MV-4-11 (cell line): ENCODE measurements at regions not wholly inside any gene's neighbourhood (a gene's known extent, or its start where the extent isn't known, plus 50 kb on each side); places are given as distances from the start of the nearest gene placed in this dataset.
A peak's percentile ranks its signal among the peaks of the same experiment; 100 is the strongest.
"Not testable (repeated sequence)": the region's sequence is repeated elsewhere in the genome, so short reads cannot be mapped to it uniquely, and the experiment has no call there.

Experiments
- DNase-seq: peaks from one replicate; lab custom pipeline; 2025; lab: John Stamatoyannopoulos, UW

DNA sequence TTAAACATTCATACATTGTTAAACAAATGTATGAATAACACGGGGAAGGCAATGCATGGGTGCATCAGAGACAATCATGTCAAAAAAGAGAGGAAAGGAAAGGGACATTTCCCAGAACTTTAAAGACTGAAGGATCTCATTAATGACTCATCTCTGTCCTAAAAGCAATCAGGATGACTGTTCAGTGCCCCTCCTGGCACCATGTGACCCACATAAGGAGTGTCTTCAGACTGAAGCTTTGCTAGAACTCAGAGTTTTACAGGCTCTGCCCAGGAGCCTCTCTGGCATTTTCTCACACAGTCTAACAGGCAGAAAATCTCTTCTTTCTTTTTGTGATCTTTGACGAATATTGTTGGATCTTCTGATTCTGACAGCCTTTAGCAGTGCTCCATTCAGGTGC is 315.3 kb downstream of the OTUD1 start:
- no peak for DNase-seq

DNA sequence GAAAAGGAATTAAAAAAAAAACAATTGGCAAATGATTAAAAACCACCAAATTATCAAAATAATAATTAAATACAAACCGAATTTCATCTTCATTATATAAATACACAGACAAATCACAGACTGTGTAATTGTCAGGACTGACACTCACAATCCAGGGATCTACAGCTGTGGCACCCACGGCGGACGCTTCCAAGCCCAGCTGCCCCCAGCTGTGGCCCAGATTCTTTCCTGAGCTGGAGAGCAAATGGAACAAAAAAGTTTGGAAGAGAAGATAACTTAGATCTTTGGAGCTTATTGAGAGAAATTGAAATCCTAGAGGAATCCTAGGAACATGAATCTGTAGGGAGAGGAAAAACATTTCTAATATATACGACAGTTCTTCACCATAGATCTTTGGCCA is 316.1 kb downstream of the OTUD1 start:
- DNase-seq = no peak

DNA sequence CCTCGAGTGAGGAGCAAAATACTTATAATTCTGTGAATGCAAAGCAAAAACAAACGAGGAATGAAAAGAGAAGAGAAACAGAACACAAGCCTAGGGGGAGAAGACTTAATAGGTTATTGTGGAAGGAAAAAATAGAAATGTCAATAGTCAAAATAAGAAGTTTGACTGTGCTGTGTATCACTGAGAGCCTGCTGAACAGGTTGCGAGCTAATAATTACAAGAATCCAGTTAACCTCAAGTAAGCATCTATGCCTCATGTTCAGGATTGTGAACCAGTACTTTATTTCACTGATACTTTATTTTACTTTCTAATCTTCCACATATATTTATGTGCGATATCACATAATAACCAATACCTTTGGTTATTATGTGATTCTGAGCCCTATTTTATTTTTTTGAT is 316.7 kb downstream of the OTUD1 start:
- DNase-seq = no peak

DNA sequence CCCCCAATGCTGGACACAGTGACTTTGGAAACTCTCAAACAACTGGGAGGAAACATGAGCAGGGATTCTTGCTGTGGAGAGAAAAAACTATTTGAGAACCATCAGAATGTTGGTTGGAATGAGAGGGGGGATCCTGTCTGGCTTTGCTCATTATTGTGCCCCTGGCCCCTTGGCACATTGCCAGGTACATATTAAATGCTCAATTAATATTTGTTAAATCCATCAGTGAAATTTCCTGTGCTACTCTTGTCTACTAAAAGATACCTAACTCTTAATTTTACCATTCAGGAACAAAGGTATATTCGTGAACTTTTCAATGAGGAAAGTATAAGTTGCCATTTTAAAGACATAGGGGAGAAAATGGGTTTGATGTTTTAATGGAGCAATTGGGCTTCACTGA is 329.4 kb downstream of the OTUD1 start:
- DNase-seq = no peak

DNA sequence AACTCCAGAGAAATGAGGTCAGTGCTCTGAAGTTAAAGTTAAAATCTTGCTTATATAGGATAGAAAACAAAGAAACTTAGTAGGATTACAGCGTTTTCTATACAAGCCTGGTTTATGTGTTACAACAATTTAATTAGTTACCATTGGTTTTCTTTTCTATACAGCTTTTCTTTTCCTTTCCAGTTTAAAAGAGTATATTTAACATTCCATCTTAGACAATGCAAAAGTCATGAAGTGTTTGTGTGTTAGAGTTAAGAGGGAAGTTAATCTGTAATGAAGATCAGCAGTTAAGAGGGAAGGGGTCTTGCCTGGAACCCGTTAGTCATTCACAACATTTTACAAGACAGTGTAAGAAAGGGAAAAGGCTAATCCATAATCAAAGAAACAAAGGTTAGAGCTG is 338.3 kb downstream of the OTUD1 start:
- no peak for DNase-seq

DNA sequence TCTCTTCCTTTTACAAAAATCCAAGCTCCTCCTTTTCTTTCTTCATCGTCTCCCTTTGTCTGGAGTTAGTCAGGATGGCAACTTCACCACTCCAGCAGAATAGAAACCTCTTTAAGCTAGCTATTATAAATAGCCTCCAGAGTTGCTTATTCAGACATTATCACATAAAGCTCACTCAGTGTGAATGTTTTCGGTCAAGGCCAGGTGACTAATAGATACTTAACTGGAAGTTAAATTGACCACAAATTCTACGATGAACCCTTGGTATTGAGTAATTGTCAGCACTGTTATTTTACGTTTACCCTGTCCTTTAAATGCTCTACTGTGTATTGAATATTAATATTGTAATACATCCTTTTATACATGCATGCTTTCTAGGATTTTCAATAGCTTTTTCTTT is 340.4 kb downstream of the OTUD1 start:
- peak; percentile 38 for DNase-seq

DNA sequence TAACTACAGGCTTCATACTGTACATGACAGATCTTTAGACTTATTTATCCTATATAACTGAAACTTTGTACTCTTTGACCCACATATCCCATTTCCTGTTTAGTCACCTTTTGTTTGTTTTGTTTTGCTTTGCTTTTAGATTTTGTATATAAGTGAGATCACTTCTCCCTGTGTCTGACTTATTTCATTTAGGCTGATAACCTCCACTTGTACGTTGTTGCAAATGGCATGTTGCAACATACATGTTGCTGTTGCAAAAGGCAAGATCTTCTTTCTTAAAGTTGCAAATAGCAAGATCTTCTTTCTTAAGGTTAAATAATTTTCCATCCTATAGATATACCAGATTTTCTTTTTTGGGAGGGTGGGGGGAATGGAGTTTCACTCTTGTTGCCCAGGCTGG is 341.5 kb downstream of the OTUD1 start:
- peak; percentile 61 for DNase-seq

DNA sequence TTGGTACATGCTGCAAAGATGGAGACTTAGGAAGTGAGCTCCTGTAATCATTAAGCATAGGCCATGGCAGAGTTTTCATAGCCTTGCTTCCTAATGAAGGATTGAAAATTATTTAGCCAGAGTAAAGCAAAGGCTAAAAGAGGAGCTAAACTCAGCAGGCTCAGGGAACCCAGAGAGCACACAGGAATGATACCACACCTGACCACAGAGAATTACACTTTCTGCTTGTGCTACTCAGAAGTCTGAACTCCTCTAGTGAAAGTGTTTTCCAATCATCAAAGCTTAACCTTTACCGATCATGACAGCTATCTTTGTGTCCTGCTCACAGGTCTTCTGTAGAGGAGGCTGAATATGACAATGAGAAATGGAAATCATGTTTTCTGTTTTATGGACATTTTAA is 347.7 kb downstream of the OTUD1 start:
- DNase-seq = no peak

DNA sequence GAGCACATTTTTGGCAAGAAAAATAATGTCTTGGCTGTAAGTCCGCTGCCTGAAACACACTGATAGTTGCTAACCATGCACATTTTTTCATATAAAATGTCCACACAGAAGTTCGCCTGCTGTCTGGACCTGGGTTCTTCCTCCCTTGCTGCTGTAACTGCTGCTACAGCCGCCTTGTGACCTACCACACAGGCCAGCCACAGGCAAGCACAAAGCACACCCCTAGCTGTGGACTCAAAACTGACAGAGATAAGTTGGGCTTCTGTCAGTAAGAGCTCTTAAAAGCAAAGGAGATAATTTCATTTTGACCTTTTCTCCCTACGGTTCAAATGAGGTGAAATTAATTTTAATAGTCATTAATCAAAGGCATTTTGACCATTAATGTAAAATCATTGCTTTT is 354.7 kb downstream of the OTUD1 start:
- no peak for DNase-seq

DNA sequence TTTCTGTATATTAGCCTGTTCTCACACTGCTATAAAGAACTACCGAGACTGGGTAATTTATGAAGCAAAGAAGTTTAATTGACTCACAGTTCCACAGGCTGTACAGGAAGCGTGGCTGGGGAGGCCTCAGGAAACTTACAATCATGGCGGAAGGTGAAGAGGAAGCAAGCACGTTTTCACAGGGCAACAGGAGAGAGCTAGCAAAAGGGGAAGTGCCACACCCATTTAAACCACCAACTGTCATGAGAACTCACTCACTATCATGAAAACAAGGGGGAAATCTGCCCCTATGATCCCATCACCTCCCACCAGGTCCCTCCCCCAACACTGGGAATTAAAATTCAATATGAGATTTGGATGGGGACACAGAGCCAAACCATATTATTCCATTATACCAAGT is 358.6 kb downstream of the OTUD1 start:
- DNase-seq = peak; percentile 89

DNA sequence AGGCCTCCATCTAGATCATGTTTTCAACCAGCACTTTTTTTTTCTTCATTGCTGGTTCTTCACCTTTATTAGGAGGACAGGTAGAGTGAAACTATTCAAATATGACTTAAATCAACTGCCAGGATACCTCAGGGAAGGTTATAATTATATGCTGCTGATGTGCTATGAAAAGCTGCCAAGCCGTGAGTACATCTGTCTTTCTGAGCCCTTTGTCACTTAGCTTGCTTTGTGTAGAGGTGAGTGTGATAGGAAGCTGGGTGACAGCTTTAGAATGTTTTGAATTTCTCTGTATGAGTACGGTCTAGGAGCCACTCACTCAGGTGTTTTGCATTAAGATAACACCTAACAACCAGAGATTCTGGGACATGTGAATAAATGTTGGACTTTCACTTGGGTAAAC is 365.2 kb downstream of the OTUD1 start:
- no peak for DNase-seq

DNA sequence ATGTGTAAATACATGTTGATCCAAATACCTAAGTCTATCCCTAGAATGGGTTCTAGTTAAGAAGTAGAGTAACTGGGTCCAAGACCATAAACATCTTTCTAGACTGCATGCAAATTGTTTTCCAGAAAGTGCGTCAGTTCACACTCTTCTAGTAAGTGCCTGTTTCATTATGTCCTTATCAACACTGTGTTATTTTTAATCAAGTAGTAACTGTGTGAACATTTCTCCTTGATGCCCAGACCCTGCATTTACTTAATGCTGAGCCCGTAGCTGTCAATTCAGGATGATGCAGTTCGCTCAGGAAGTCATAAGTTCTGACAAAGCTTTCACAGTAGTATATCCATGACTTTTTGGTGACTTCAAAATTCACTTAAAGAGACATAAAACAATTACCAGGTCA is 374.8 kb downstream of the OTUD1 start:
- no peak for DNase-seq

DNA sequence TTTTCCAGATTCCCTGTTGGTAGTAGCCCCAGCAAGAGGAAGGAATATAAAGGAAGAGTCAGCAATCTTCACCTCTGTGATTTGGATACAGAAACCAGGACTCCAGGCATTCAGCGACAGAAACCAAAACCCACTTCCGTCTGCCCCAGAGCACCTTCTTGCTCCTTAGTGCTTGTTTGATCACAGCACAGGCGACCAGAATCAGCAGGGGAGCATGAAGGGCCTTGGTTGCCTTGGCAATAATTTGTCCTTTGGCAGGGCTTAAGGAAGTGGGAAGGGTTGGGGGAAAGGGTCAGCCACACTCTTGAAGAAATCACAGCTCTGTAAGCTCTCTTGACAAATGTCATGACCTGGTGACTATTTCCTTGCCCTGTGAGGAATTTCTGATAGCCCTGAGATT is 379.6 kb downstream of the OTUD1 start:
- no peak for DNase-seq

DNA sequence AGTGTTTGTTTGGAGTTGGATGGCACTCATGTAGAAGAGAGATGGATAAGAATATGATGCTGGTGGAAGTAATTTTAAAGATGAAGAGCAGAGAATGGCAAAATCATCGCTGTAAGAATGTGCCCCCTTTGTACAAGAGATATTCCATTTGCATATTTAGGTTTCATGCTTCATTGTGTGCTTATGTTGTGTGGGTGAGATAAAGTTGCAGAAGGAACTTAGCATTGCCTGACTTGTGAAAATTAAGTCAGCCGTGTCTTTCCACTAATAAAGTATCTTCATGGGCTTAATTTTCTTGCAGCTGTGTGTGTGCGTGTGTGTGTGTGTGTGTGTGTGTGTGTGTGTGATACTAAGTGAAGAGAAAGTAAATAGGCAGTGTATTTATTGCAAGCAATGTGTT is 381.9 kb downstream of the OTUD1 start:
- no peak for DNase-seq

DNA sequence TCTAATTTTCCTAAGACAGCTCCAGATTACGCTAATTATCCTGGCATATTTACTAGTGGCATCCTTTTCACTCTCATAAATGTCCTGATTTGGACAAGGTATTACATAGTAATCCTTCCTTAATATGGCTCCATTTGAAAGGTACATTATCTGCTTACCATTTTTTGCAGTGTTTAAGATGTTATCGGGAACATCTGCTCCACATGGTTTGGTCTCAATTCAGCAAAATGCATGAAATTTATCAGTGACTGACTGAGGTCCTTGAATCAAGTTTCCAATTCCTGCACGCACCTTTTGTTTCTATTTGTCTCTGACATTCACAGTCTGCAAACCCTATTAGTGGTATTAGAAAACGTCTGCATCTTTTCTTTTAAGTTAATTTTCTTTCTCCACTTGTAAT is 384.1 kb upstream of the KIAA1217 start:
- no peak for DNase-seq

DNA sequence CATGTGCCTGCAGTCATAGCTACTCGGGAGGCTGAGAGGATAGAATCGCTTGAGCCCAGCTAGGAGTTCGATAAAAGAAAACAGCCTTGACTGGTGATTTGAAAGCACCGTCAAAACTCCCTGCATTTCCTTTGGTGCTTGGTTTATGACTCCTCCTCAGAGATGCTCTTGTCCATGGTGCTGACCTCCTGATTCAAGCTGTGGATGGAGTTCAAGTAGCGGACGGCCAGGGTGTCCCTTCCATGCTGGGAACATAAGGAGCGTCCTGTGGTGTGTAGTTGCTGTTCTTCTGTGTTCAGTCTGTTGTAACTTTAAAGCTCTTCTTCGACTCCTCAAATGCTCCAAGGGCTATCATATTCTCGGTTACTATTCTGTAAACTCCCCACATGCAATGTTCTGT is 382.5 kb upstream of the KIAA1217 start:
- peak; percentile 29 for DNase-seq

DNA sequence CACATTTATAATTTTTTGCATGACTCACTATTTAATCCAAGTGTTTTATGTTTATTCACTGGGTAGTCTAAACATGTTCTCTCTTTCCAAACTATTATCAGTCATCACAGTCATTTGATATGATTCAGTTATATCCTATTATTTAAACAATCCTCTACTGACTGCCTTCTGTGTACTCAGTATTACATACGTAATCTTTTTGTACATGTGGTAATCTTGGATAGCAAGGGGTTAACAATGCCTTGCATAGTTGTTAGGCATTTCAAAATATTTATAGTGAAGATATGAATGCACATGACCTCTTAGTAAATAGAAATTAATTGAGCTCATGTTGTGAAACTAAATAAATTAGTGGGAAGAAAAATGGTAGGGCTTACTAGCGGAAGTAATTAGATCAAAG is 379.4 kb upstream of the KIAA1217 start:
- no peak for DNase-seq

DNA sequence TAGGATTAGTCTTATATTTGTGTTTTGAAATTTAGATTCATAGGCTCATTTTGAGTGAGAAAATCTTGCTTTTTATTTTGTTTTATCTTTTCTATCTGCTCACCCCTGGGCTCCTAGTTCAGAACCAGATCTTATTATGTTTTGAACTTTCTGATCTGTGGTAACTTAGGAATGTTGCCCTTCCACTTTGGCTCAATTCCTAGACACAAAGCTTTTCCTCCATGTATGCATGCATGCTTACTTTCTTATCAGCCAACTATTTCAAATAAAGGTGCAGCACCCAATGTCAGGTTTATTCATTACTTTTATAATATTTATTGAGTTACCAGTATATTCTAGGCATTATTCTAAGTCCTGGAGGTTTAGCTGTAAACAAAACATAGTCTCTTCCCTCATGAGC is 374.8 kb upstream of the KIAA1217 start:
- no peak for DNase-seq

DNA sequence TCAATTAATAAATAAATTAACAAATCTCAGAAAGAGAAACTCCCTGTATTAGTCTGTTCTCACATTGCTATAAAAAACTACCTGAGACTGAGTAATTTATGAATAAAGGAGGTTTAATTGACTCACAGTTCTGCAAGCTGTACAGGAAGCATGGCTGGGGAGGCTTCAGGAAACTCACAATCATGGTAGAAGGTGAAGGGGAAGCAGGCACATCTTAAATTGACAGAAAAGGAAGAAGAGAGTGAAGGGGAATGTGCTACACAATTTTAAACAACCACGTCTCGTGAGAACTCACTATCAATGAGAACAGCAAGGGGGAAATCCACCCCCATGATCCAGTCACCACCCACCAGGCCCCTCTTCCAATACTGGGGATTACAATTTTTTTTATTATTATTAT is 358.3 kb upstream of the KIAA1217 start:
- no peak for DNase-seq

DNA sequence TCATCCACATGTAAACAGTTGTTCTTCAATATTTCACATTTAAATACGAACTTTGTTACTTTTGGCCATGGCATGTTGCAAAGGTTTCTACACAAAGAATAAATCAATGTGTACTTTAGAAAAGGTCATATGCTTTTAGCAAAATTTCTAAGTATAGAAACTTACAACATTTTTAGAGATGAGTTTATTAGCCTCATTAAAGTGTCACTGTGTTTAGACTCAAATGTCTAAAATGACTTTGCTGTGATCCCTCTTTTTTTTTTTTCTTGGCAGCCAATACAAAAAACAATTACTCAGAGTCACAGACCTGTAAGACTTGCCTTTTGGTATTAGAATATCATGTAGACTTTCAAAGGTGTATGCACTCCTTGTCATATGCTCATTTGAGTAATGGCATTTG is 349.3 kb upstream of the KIAA1217 start:
- DNase-seq = no peak

DNA sequence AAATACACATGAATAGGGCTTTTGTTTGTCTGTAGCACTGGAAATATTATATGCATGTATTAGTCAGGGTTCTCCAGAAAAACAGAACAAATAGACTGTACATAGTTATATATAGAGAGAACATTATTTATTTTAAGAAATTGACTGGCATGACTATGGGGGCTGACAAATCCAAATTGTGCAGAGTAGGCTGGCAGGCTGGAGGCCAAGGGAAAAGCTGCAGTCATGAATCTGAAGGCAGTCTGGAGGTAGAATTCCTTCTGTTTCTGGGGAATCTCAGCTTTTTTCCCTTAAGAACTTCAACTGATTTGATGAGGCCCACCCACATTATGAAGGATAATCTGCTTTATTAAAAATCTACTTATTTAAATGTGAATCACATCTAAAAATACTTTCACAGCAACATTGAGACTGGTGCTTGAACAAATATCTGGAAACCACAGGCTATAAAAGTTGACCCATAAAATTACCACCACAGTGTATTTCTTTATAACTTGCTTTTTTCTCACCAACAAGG is 344.2 kb upstream of the KIAA1217 start:
- DNase-seq = no peak

DNA sequence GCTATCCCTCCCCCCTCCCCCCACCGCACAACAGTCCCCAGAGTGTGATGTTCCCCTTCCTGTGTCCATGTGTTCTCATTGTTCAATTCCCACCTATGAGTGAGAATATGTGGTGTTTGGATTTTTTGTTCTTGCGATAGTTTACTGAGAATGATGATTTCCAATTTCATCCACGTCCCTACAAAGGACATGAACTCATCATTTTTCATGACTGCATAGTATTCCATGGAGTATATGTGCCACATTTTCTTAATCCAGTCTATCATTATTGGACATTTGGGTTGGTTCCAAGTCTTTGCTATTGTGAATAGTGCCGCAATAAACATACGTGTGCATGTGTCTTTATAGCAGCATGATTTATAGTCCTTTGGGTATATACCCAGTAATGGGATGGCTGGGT is 342.0 kb upstream of the KIAA1217 start:
- not testable (repeated sequence) for DNase-seq

DNA sequence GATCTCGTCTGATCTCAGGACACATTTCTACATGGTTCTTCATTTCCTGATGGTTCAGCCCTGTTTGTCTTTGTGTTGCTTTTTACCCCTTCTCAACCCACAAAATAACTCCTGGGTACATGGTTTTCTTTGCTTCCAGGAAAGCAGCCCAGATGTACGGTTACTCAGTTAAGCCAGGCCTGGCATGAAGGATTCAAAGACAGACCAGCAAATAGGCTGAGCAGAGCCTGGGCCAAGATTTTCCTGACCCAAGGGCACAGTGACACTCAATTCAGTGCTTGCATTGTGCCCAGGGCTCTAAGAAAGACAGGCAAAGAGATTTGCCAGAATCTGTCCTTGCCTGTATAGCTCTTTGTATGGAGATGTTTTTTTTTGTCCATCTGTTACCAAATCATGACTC is 340.8 kb upstream of the KIAA1217 start:
- DNase-seq = no peak

DNA sequence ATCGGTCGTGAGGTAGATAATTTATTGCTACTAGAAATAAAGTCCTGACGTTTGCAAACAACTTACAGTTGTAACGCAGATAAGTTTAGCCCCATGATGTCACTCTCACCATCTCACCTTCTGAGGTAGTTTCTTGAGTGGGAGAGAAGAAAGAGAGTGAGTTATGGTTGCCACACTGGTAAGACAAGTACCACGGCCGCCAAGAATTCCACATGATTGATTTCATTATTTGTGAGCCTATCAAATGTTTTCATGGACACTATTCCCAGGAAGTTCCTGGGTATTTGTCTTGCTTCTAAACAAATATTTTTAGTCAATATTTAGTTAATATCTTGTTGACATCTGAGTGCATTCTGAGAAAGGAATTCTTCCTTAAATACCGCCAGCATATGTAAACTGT is 339.4 kb upstream of the KIAA1217 start:
- no peak for DNase-seq

DNA sequence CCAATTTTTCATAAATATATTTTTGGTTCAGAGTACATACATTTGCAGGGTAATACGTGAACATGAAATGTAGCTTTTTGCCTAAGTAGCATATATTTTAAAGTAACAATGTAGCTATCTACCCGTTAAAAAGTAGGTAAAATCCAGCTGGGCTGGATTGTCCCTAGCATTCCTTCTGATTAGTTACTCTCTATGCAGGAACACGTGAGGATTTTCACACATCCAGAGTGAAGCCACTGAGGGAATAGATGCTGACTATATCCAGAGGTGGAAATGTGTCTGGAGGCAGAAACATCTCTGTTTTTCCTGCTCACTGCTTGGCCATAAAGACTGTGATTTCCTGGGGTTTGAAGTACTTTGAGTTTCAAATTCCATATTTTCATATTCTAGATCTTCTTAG is 338.9 kb upstream of the KIAA1217 start:
- no peak for DNase-seq
